ENCODE measurements at regions not wholly inside any gene's neighbourhood (a gene's known extent, or its start where the extent isn't known, plus 50 kb on each side); places are given as distances from the start of the nearest gene placed in this dataset.

- no peaks in the 10 kb centered on the region for H3K9me3 ChIP-seq (ENCODE audit: control insufficient read depth, insufficient read depth, low read depth, low read length)
- in situ Hi-C loops (cut with HindIII; ENCODE audit: low pct_unique_long_range_greater_than_20kb, low sequenced_read_pairs): no loop called here
- DNase-seq (ENCODE audit: low read depth, low spot score) (no peak), ATAC-seq (no peak)
- no TSS peak for BruUV-seq (replicated peaks)
- POLR2A ChIA-PET: no interaction called here
- intact Hi-C loops (cut with micrococcal nuclease; ENCODE audit: unreplicated experiment): no loop called here
- H3K4me3 ChIP-seq (ENCODE audit: low read depth in 2 of 2, low read length in 2 of 2): no peak overlapping the region
- no peaks in the 10 kb centered on the region for H3K36me3 ChIP-seq (ENCODE audit: control insufficient read depth, insufficient read depth, low read length)
- TF ChIP-seq POLR2AphosphoS5 (IDR thresholded peaks at IDR 0.05; ENCODE audit: low read depth, low read length) (no peak), REST (IDR thresholded peaks at IDR 0.05; ENCODE audit: insufficient read depth in 1 of 2, low read depth in 2 of 2, low read length in 1 of 2) (no peak), SIN3A (IDR thresholded peaks at IDR 0.05; ENCODE audit: borderline replicate concordance, insufficient read depth, low read depth, low read length) (no peak), CTCF (IDR thresholded peaks at IDR 0.05) (no peak), TCF7L2 (IDR thresholded peaks at IDR 0.05; ENCODE audit: low read depth, low read length) (no peak)
- H3K27ac ChIP-seq (ENCODE audit: low read length): no peak overlapping the region
- CTCF ChIA-PET: no interaction called here
- H3K27me3 ChIP-seq (ENCODE audit: control insufficient read depth, insufficient read depth, low read length): no peaks in the 10 kb centered on the region
- no peaks in the 10 kb centered on the region for H3K4me1 ChIP-seq (ENCODE audit: control insufficient read depth, insufficient read depth, low read length)
Measured at GRCh38 chr15:80325206-80325605, 73.2 kb upstream of the CTXND1 start.

- DNase-seq (ENCODE audit: low read depth, low spot score): no peak
- TF ChIP-seq TCF7L2 (IDR thresholded peaks at IDR 0.05; ENCODE audit: low read depth, low read length) (no peak), REST (IDR thresholded peaks at IDR 0.05; ENCODE audit: insufficient read depth in 1 of 2, low read depth in 2 of 2, low read length in 1 of 2) (no peak), POLR2AphosphoS5 (IDR thresholded peaks at IDR 0.05; ENCODE audit: low read depth, low read length) (no peak), SIN3A (IDR thresholded peaks at IDR 0.05; ENCODE audit: borderline replicate concordance, insufficient read depth, low read depth, low read length) (no peak), CTCF (IDR thresholded peaks at IDR 0.05) (no peak)
- BruUV-seq (replicated peaks): no TSS peak
- H3K27ac ChIP-seq (ENCODE audit: low read length): no peak overlapping the region
- no peaks in the 10 kb centered on the region for H3K4me1 ChIP-seq (ENCODE audit: control insufficient read depth, insufficient read depth, low read length)
- H3K36me3 ChIP-seq (ENCODE audit: control insufficient read depth, insufficient read depth, low read length): no peaks in the 10 kb centered on the region
- H3K9me3 ChIP-seq (ENCODE audit: control insufficient read depth, insufficient read depth, low read depth, low read length): peaks cover 3% of the 10 kb centered on the region; the same call in 1 of the 2 replicates
- intact Hi-C loops (cut with micrococcal nuclease; ENCODE audit: unreplicated experiment) (no loop called here), in situ Hi-C loops (cut with HindIII; ENCODE audit: low pct_unique_long_range_greater_than_20kb, low sequenced_read_pairs) (no loop called here)
- no peak for ATAC-seq
- CTCF ChIA-PET: interaction anchor here (0.6 to 1.2 kb wide), 2 partner anchors 16 to 453 kb away, joined by 3 to 4 read pairs; partner anchors contain the start of gene CEMIP
- no peaks in the 10 kb centered on the region; the same call in 1 of the 2 replicates for H3K27me3 ChIP-seq (ENCODE audit: control insufficient read depth, insufficient read depth, low read length)
- no peak overlapping the region for H3K4me3 ChIP-seq (ENCODE audit: low read depth in 2 of 2, low read length in 2 of 2)
- POLR2A ChIA-PET: no interaction called here
Measured at GRCh38 chr15:80326270-80326669, 74.3 kb upstream of the CTXND1 start.

Data from Panc1 (cell line).